ENCODE measurements at regions not wholly inside any gene's neighbourhood (a gene's known extent, or its start where the extent isn't known, plus 50 kb on each side); places are given as distances from the start of the nearest gene placed in this dataset.

DNA sequence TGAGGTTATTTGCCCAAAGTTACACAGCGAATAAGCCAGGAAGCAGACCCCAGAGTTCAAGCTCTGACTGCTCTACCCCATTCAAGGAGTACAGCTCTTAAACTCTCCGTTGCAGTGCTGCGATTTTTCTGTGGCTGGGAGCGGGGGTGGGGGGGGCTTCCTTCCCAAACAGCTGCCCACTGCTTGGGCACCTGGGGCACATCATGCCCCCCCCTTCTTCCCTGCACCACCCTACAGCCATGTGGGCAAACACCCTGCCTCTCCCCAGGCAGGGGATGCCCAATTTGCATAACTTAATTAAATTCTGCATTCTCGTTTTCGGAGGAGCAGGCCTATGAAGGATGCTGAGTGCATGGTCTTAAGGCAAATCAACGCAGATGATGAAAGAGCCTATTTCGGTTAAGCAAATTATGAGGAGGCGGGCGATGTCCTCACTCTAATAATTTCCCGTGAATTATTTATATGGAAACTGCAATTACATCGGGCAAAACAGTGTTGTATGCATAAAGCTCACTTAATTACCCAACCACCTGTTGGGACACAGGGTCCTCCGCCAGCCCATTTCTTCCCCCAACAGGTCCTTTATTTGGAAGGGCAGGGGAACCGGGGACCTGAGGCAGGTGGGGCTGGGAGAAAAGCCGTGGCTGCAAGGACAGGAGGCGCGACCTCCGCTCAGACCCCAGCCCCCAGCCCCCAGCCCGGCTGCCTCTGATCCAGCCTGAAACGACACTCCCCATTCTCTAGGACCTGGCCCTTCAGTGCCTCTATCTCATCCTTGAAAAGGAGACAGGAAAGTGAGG lies 610.5 kb downstream of the BUD13 start:
- Histone ChIP-seq H3K4me2 (ENCODE audit: low read length) (no peak overlapping the region), H3K27me3 (ENCODE audit: control insufficient read depth, low read length) (peaks cover 12% of the 10 kb centered on the region), H3K4me1 (ENCODE audit: control insufficient read depth, low read length) (no peaks in the 10 kb centered on the region), H4K20me1 (ENCODE audit: control insufficient read depth, insufficient read depth, low read depth, low read length) (no peaks in the 10 kb centered on the region), H3K4me3 (ENCODE audit: low read length) (no peak overlapping the region), H3K9me2 (replicated peaks; ENCODE audit: control insufficient read depth, low read length) (no peaks in the 10 kb centered on the region), H3K9me3 (ENCODE audit: control insufficient read depth, insufficient read depth, low read length) (no peaks in the 10 kb centered on the region; the same call in 1 of the 2 replicates), H3F3A (ENCODE audit: control insufficient read depth, insufficient read depth) (no peaks in the 10 kb centered on the region), H3K27ac (ENCODE audit: low read depth, low read length) (no peak overlapping the region), H3K79me2 (ENCODE audit: control insufficient read depth, low read length) (no peaks in the 10 kb centered on the region), H3K36me3 (ENCODE audit: control insufficient read depth, low read length) (no peaks in the 10 kb centered on the region)
- TF ChIP-seq, protein P1, sequence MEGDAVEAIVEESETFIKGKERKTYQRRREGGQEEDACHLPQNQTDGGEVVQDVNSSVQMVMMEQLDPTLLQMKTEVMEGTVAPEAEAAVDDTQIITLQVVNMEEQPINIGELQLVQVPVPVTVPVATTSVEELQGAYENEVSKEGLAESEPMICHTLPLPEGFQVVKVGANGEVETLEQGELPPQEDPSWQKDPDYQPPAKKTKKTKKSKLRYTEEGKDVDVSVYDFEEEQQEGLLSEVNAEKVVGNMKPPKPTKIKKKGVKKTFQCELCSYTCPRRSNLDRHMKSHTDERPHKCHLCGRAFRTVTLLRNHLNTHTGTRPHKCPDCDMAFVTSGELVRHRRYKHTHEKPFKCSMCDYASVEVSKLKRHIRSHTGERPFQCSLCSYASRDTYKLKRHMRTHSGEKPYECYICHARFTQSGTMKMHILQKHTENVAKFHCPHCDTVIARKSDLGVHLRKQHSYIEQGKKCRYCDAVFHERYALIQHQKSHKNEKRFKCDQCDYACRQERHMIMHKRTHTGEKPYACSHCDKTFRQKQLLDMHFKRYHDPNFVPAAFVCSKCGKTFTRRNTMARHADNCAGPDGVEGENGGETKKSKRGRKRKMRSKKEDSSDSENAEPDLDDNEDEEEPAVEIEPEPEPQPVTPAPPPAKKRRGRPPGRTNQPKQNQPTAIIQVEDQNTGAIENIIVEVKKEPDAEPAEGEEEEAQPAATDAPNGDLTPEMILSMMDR (IDR thresholded peaks at IDR 0.05; ENCODE audit: low read depth, low read length, poor library complexity, severe bottlenecking): no peak
- TF ChIP-seq EZH2phosphoT487 (IDR thresholded peaks at IDR 0.05; ENCODE audit: borderline replicate concordance, low read length): no peak

DNA sequence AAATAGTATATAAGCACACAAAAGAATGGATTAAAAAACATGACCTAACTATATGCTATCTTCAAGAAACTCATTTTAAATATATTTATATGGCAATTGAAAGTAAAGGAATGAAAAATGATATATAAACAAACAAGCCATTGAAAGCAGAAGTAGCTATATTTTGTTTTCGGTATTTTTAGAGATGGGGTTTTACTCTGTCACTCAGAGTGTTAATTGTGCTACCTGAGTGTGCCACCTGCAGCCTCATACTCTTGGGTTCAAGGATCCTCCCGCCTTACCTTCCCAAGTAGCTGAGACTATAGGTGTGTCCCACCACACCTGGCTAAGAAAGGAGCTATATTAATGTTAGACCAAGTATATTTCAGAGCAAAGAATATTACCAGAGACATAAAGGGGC lies 624.1 kb downstream of the BUD13 start:
- 0 out of 2 replicates have a peak, but pooled peaks cover 3% of the 10 kb centered on the region for H3K9me3 ChIP-seq (ENCODE audit: control insufficient read depth, insufficient read depth, low read length)
- no peaks in the 10 kb centered on the region for H3K9me2 ChIP-seq (replicated peaks; ENCODE audit: control insufficient read depth, low read length)
- H3K36me3 ChIP-seq (ENCODE audit: control insufficient read depth, low read length): no peaks in the 10 kb centered on the region
- peak overlapping the region; percentile 15 for H3K4me2 ChIP-seq (ENCODE audit: low read length)
- peaks cover 15% of the 10 kb centered on the region for H3K4me1 ChIP-seq (ENCODE audit: control insufficient read depth, low read length)
- H4K20me1 ChIP-seq (ENCODE audit: control insufficient read depth, insufficient read depth, low read depth, low read length): no peaks in the 10 kb centered on the region
- peak overlapping the region; percentile 7; the same call in 1 of the 2 replicates for H3K4me3 ChIP-seq (ENCODE audit: low read length)
- H3K27ac ChIP-seq (ENCODE audit: low read depth, low read length): no peak overlapping the region
- H3F3A ChIP-seq (ENCODE audit: control insufficient read depth, insufficient read depth): no peaks in the 10 kb centered on the region
- H3K27me3 ChIP-seq (ENCODE audit: control insufficient read depth, low read length): no peaks in the 10 kb centered on the region
- no peak for TF ChIP-seq EZH2phosphoT487 (IDR thresholded peaks at IDR 0.05; ENCODE audit: borderline replicate concordance, low read length)
- TF ChIP-seq, protein P1 (IDR thresholded peaks at IDR 0.05; ENCODE audit: low read depth, low read length, poor library complexity, severe bottlenecking): no peak
- H3K79me2 ChIP-seq (ENCODE audit: control insufficient read depth, low read length): no peaks in the 10 kb centered on the region

DNA sequence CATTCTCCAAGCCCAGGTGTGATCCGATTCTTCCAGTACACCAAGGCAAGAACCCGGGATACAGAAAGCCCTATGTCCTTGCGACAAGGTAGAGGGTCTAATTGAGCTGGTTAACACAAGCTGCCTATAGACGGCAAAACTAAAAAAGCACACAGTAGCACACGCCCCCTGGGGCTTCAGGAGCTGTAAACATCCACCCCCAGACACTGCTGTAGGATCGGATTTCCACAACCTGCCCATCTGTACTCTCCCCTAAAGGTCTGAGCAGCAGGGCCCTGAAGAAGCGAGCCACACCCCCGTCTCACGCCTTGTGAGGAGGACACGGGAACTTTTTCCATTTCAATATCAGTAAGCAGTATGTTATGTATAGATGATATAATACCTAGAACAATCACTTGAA lies 624.7 kb downstream of the BUD13 start:
- H3K4me1 ChIP-seq (ENCODE audit: control insufficient read depth, low read length): peaks cover 15% of the 10 kb centered on the region
- no peaks in the 10 kb centered on the region for H3K79me2 ChIP-seq (ENCODE audit: control insufficient read depth, low read length)
- H3K9me3 ChIP-seq (ENCODE audit: control insufficient read depth, insufficient read depth, low read length): 0 out of 2 replicates have a peak, but pooled peaks cover 3% of the 10 kb centered on the region
- TF ChIP-seq, protein P1 (IDR thresholded peaks at IDR 0.05; ENCODE audit: low read depth, low read length, poor library complexity, severe bottlenecking): no peak
- no peak for TF ChIP-seq EZH2phosphoT487 (IDR thresholded peaks at IDR 0.05; ENCODE audit: borderline replicate concordance, low read length)
- H3K27me3 ChIP-seq (ENCODE audit: control insufficient read depth, low read length): no peaks in the 10 kb centered on the region
- H3K27ac ChIP-seq (ENCODE audit: low read depth, low read length): 0 out of 2 replicates have a peak overlapping the region, but pooled peaks have one; percentile 5
- no peaks in the 10 kb centered on the region for H4K20me1 ChIP-seq (ENCODE audit: control insufficient read depth, insufficient read depth, low read depth, low read length)
- no peaks in the 10 kb centered on the region for H3K36me3 ChIP-seq (ENCODE audit: control insufficient read depth, low read length)
- H3F3A ChIP-seq (ENCODE audit: control insufficient read depth, insufficient read depth): no peaks in the 10 kb centered on the region
- no peaks in the 10 kb centered on the region for H3K9me2 ChIP-seq (replicated peaks; ENCODE audit: control insufficient read depth, low read length)
- peak overlapping the region; percentile 15 for H3K4me2 ChIP-seq (ENCODE audit: low read length)
- H3K4me3 ChIP-seq (ENCODE audit: low read length): no peak overlapping the region

Measured in DOHH2 (cell line).